ENCODE measurements at regions not wholly inside any gene's neighbourhood (a gene's known extent, or its start where the extent isn't known, plus 50 kb on each side); places are given as distances from the start of the nearest gene placed in this dataset.

DNA sequence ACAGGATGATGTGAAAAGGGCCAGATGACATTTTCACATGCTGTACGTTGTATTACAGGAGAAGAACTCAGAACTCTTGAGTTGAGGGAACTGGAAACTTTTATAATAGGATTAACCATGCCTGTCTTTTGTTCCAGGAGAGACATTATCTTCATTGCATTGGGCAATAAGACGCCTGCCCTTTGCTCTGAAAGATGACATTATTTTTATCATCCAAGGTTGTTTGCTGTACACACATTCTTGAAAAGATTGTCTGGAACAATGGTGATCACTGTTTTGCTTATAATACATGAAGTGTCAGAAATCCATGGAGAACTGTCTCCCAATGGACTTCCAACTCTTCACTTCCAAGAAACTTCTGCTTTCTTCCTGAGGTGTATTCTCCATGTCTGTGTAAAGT, 334.6 kb upstream of the B3GAT1 start:
- no peak for DNase-seq (ENCODE audit: low read depth in 2 of 2)

DNA sequence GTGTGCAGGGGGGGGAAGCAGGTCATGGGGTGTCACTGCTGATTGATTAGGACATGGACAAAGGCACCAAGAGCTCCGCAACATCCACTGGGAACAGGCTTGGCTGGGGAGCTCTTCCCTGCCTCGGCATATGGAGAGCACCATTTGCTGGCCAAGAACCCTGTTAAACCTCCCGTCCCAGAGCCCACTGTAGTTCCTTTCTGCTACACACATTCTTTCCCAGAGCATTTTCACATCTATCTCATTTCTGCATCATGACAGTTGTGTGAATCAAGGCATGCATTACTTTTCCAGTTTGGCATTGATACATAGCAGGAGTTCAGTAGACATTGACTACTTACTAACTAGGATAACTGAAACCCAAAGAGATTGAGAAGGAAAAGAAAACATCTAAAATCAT, 333.4 kb upstream of the B3GAT1 start:
- no peak for DNase-seq (ENCODE audit: low read depth in 2 of 2)

DNA sequence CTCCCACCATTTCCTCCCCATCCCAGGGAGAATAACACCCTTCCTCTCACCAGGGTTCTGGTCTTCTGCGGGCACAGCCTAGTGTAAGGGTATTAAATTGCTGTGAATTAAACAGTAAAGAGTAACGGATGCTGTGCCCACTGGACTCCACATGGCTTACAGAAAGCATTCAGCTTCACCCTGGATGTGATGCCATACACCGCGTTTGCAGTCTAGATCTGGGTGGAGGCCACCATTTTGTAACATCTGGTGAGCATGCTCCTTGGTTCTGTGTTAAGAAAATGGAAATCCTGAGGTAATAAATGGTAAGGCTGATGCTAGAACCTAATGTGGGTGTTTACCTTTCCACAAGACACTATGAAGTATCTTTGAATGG, 331.8 kb upstream of the B3GAT1 start:
- no peak for DNase-seq (ENCODE audit: low read depth in 2 of 2)

DNA sequence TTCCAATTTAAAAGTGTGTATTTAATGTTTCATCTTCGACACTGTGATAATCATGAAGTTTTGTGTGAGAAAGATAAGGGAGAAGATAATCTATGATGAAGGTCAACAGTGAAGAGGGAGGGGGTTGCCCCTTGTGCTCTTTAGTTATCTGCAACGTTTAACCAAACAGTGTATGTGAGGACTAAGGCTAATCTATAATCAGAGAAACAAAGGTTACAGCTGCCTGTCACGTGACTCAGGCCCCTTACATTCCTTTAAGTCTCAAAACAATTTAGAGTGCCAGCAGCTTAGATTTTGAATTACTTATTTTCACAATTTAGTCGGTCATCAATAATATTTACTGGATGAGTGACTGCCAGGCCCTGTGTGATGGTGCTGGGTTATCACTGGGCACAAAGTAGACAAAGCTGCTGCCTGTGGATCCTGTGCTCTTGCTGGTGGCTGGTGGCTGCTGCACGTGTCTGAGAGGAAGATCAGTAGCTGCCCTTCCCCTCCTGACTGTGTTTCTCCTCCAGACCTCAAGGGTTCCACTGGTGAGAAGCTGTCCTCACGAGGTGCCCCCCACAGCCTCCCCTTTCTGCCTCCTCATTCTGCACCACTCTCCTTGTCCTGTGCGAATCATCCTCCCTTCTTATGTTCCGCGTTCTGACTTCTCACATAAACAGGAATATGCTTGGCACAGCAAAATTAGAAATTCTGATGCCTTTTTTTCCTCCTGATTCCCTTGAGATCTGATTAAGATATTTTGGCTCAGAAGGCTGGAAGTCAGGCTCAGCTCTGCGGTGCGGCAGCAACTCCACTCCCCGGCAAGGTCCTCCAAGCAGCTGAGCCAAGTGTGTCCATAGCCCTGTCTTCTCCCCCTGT, 331.1 kb upstream of the B3GAT1 start:
- DNase-seq (ENCODE audit: low read depth in 2 of 2): no peak

DNA sequence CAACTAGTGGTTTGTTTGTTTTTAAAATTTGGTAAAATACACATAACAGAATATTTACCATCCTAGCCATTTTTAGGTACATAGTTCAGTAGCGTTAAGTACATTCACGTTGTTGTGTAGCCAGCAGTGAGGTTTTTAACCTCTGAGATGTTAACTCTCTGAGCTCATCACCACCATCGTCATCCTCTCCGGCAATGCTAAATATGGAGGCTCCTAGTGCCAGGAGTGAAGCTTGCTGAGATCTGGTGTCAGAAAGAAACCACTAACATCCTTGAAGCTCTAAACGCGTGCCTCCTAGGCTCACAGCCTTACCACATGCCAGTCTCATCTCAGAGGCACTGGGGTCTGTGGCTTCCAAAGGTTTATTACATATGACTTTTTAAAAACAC, 330.2 kb upstream of the B3GAT1 start:
- no peak for DNase-seq (ENCODE audit: low read depth in 2 of 2)

DNA sequence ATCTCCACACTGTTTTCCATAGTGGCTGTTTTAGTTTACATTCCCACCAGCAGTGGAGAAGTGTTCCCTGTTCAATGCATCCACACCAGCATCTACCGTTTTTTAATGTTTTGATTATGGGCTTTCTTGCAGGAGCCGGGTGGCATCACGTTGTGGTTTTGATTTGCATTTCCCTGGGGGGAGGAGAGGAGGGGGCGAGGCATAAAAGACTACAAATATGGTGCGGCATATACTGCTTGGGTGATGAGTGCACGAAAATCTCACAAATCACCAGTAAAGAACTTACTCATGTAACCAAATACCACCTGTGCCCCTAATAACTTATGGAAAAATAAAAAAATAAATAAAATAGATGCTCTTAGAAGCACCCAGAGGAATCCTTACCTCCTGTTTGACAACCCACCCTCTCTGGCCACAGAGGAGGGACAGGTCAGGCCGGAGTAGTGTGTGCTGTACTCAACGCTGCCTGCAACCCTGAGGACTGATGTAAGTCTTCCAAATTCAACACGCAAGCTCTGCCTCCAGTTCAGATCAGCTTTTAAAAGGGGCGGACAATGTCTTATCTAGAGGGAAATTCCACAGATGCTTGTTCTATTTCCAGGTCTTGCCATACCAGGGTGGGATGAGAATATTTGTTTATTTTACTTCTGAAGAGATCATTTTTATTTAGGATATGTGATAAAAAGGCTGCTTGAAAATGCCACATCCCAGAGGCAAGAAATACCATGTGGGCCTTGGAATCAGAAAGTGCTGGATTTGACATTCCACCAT, 329.6 kb upstream of the B3GAT1 start:
- DNase-seq (ENCODE audit: low read depth in 2 of 2): no peak

DNA sequence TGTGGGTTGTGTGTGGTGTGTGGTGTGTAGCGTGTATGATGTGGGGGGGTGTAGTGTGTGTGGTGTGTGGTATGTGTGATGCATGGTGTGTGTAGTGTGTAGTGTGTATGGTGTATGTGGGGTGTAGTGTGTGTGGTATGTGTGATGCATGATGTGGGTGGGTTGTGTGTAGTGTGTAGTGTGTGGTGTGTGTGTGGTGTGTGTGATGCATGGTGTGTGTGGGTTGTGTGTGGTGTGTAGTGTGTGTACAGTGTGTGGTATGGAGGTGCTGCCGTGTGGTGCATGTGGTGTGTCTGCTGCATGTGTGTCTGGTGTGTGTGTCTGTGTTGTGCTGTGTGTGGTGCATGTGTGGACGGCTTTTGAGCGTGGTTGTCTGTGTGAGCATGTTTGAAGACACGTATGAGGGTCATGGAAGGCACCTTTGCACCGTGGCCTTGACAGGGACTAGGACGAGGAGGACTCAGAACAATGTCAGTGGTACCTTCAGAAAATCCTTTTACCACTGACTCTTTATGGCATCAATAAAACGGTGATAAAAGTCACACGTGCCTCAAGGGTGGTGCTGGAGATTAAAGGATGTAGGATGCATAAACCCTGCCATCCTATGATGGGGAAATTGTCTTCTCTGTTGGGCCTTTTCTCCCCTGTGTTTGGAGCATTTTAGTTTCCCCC, 328.7 kb upstream of the B3GAT1 start:
- DNase-seq (ENCODE audit: low read depth in 2 of 2): no peak

DNA sequence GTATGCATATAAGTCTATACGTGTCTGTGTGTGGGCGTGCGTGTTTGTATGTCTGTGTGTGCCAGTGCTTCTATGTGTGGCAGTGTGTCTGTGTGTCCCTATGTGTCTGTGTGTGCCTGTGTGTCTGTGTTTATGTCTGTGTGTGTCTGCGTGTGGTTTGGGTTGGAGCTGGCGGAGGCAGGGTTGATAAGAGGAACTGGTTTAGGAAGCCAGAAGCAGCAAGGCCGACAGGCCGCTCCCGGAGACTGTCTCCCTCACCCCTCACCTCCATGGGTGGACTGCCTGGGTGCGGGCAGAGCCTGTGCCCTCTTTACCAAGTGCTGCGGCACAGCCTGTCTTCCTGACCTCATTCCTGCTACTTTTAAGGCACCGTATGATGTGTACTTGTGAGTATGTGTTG, 327.1 kb upstream of the B3GAT1 start:
- DNase-seq (ENCODE audit: low read depth in 2 of 2): no peak

DNA sequence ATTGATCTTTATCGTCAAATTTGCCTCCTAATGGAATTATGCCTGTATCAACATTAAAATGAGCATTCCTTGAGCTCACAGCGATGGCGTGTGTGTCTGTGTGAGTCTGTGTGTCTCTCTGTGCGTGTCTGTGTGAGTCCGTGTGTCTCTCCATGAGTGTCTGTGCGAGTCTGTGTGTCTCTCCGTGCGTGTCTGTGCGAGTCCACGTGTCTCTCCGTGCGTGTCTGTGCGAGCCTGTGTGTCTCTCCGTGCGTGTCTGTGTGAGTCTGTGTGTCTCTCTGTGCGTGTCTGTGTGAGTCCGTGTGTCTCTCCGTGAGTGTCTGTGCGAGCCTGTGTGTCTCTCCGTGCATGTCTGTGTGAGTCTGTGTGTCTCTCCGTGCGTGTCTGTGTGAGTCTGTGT, 326.5 kb upstream of the B3GAT1 start:
- no peak for DNase-seq (ENCODE audit: low read depth in 2 of 2)

DNA sequence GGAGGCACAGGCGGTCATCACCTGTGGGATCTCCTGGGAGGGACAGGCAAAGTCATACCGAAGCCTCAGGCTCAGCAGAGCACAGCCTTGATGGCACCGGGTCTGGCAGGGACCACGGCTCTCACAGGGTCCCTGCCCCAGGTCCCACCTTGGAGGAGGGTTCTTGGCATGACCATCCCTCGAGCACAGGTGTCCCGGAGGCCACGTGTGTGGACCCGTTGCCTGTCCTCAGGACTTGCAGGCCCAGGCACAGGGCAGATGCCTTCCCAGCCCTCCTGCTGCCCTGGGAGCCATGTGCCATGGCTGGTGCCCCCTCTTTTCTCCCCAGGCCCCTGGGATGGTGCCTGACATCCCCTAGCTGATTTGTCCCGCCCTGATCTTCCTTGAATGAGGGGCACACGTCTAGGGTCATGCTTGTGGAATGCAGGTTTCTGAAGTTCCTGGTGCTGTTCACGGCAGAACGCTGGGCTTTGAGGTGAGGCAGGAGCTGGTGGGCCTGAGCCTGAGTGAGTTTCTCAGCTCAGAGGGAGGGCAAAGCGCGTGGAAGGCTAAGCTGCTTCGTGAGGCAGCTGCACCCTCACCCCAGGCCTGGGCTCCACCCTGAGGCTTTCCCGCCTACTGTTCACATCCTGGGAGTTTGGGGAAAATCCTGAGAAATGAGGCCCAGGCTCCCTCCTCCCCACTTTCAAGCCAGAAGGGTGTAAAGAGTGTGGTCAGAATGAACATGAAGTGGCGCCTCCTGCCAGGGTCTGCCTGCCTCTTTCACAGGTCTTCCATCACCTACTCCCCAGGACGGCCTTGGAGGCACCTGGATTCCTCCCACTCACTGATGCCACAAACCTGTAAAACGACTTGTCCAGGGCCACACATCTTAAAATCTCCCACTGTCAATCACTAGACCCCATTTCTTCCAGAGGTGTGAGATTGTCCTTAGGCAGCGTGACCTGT, 325.8 kb upstream of the B3GAT1 start:
- DNase-seq (ENCODE audit: low read depth in 2 of 2): no peak

DNA sequence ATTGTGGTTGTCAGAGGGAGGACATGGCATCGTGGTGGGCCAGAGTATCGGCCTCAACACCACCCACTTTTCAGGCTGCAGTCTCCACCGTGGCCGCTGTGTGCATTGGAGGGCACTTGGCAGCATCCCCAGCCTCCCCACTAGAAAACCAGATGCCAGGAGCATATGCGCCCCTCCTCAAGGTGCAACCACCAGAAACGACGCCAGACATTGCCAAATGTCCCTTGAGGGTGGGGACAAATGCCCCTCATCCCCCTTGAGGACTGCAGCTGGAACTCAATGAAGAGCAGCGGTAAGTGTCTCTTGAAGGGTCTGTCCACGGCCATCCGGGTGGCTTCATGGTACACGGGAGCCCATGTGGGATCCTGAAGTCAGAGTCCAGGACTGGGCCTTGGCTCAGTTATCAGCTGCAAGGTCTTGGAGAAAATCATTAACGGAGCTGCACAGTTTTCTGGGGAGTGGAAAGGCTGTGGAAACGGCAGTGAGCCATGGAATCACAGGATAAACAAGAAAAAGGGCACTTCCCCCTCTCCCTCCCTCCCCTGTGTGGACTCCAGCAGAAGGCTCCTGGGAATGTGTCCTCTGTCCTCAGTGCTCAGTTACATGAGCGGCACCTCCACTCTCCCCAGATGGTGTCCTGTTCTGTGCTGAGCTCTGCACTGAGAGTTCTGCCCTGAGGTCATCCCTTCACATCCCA, 324.4 kb upstream of the B3GAT1 start:
- no peak for DNase-seq (ENCODE audit: low read depth in 2 of 2)

DNA sequence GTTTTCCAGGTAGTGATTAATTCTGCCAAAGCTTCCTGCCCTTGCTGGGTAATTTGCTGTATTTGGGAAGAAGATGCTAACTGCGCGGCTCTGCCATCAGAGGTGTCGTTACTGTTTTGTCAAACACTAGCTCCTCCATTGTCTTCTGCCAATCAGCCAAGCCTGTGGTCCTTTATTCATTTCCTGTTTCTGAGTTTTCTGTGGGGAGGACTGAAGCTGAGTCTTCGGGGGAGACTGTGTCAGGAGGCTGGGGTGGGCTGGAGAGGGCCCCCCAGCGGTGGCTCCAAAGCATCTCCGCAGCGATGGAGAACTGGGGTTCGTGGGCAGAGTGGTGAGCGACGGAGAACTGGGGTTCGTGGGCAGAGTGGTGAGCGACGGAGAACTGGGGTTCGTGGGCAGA, 322.9 kb upstream of the B3GAT1 start:
- DNase-seq (ENCODE audit: low read depth in 2 of 2): no peak

DNA sequence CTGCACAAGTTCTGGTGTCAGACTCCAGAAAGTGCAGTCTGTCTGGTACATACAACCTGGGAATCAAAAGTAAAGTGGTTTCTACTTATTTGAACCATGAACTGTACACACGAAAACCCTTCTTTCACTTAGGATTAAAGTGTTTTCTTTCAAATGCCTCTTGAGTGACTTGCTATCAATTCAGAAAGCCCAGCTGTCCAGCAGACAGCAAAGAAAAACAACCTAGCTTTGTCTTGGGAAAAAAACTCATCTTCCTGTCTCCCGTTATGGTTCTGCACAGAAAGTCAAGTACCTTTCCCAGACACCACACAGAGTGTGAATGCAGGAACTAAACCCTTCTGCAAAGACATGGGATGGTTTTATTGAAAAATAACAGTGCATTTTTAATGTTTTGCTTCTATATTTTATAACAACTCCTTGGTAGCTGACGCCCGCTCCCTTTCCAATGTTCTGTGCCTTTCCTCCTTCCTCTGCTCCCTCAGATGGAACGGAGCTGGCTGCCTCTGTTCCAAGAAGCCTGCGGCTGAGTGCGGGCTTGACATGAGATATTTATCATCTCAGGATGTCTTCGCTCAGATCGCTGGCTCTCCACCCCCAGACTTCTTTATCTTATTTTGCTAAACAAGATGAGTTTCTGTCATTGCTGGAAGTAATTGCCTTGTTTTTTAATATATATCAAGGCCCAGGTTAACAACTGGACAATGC, 322.3 kb upstream of the B3GAT1 start:
- no peak for DNase-seq (ENCODE audit: low read depth in 2 of 2)

DNA sequence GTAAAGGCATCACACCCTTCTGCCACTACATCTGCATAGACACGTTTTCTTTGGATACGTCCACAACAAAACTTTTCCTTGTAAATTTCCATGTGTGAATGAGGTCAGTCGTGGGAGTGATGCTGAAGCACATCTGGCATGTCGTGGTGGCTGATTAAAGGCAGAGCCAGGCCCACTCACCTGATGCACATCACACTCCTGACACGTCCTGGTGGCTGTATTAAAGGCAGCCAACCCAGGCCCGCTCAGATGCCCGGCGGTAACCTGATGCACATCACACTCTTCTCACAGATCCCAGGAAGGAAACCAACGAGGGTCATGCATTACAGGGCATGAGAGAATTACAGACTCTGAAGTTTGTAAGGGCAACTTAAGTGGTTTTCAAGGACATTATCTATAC, 321.6 kb upstream of the B3GAT1 start:
- DNase-seq (ENCODE audit: low read depth in 2 of 2): no peak

DNA sequence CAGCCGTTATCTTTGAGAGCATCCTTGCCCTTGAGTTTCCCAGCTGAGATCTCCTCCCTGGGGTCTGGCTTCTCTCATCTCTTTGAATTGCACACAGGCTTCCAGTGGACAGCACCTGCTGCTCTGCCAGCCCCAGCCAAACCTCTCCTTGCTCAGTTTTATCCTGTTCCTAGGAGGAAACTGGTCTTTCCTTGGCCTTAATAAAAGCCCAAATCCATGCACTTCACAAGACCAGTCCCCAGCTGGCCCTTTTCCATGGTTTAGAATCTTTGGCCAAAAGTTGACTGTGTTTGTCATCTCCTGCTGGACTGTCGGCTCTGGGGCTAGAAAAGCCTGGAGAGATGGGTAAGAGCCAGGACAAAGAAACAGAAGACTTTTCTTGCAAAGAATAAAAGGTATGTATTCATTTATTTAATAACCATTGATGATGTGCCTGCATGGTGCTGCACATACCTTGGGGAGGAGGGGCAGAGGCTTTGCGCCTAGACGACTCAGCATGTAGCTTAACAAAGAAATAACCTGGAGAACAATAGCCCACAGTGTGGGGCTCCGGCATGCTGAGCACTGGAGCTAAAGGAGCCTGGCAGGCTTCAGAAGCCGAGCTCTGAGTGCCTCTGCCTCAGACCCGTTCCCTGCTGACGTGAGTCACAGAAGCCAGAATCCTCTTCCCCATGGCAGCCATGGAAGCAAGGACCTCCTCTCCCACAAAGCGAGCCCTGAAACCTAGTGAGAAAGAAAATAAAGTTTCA, 319.3 kb upstream of the B3GAT1 start:
- DNase-seq (ENCODE audit: low read depth in 2 of 2): no peak

DNA sequence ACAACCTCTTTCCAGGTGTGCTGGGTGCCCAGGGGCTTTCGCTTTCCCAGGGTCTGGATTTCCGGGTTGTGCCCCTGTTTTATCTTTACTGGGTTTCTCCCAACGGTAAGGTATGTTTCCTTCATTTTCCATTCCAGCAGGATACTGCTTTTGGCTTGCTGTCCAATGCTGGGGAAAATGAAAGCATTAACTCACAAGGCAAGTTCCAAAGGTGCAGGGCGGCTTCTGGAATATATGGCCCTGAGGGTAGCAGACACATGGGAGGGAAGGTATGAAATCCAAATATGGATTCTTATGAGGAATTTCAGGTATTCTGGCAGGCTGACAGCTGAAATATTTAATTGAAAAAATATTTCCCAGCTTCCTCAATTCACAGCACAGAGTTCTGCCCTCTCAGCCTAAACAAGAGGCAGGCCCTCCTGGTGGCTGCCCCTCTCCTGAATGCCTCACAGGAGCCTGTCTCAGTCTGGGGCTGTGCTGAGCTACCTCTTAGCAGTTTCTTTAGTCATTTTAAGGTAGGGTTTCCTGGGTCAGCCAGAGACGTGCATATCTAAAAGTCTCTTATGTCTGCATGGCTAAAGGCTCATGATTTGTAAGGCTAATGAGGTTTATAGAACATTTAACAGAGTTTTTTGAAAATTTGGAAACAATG, 318.6 kb upstream of the B3GAT1 start:
- DNase-seq (ENCODE audit: low read depth in 2 of 2): no peak

DNA sequence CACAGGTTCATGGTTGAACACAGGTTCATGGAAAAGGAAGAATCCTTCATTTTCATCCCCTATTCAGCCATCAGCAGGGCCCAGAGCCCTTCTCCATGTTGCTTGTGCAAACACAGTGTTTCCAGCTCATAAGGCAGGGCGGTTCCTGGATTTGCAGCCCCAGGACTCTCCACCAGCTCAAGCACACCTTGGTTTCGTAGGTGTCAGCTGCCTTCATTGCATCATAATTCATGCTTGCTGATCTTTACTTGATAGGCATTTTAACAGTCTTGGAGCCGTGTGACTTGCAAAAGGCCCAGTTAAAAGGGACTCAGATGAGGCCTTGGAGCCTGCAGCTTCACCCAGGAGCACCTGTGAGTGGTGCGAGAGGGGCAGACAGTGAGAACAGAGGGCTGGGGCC, 318.1 kb upstream of the B3GAT1 start:
- no peak for DNase-seq (ENCODE audit: low read depth in 2 of 2)

DNA sequence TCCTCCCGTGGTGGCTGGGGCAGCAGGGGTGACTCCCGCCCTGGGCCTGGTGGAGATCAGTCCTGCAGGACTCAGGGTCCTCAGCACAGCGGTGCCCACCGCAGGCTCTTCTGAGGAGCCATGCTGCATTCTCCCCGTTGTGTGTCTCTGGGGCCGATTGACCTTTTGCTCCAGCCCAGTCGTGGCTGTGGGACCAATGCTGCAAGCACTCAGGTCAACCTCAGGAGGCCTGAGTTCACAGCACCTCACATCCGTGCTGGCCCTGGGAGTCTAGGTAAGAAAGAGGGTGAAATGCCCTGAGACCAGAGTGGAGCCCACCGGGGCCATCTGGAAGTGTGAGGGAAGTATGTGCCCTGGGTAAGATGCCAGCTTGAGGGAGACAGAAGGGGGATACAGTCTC, 316.1 kb upstream of the B3GAT1 start:
- no peak for DNase-seq (ENCODE audit: low read depth in 2 of 2)

DNA sequence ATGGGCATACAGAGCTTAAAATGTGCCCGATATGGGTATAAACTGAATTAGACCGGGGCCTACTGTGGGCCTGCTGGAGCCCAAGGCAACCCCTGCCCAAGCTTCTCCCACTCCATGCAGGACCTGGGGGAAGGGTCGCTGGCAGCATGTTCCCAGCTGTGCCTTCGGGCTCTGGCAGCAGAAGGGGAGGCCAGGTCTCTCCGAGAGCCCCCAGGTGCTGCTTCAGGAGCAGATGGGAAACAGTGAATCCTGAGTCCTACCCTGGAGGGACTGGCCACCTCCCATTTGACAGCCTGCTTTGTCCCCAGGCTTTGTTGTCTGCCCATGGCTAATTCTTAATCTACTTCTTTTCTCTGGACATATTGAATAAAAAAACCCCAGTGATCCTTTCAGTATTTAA, 315.6 kb upstream of the B3GAT1 start:
- DNase-seq (ENCODE audit: low read depth in 2 of 2): no peak
